GM20000 (cell line): ENCODE measurements at regions not wholly inside any gene's neighbourhood (a gene's known extent, or its start where the extent isn't known, plus 50 kb on each side); places are given as distances from the start of the nearest gene placed in this dataset.
A peak's percentile ranks its signal among the peaks of the same experiment; 100 is the strongest.

Experiments used
- DNase-seq: peaks from one replicate; pipeline ENCODE4 v3.0.0; 2012; ENCODE audit warnings: low spot score
- CTCF ChIP-seq: IDR thresholded peaks from 2 replicates; pipeline ENCODE4 v1.5.1; 2012; ENCODE audit warnings: mild to moderate bottlenecking, control low read depth; ENCODE audit errors: extremely low read depth, missing control alignments

GRCh38 chr15:38685686-38686339 is 121.2 kb upstream of the RASGRP1 start:
- no peak for TF ChIP-seq CTCF
- DNase-seq, result no peak

- DNase-seq, result no peak
- TF ChIP-seq CTCF, result no peak
Measured at GRCh38 chr15:38687340-38687739, 122.7 kb upstream of the RASGRP1 start.

- no peak for DNase-seq
- no peak for TF ChIP-seq CTCF
Measured at GRCh38 chr15:38687775-38688495, 123.3 kb upstream of the RASGRP1 start.

GRCh38 chr15:38688761-38689160 is 124.1 kb upstream of the RASGRP1 start:
- no peak for DNase-seq
- no peak for TF ChIP-seq CTCF

GRCh38 chr15:38689522-38689921 is 124.9 kb upstream of the RASGRP1 start:
- DNase-seq, result no peak
- no peak for TF ChIP-seq CTCF

- no peak for DNase-seq
- TF ChIP-seq CTCF, result no peak
Measured at GRCh38 chr15:38690216-38690615, 125.6 kb upstream of the RASGRP1 start.

- peak; percentile 48 for TF ChIP-seq CTCF
- peak; percentile 51 for DNase-seq
Measured at GRCh38 chr15:38690719-38691332, 126.2 kb upstream of the RASGRP1 start.
